ENCODE measurements at regions not wholly inside any gene's neighbourhood (a gene's known extent, or its start where the extent isn't known, plus 50 kb on each side); places are given as distances from the start of the nearest gene placed in this dataset.

DNA sequence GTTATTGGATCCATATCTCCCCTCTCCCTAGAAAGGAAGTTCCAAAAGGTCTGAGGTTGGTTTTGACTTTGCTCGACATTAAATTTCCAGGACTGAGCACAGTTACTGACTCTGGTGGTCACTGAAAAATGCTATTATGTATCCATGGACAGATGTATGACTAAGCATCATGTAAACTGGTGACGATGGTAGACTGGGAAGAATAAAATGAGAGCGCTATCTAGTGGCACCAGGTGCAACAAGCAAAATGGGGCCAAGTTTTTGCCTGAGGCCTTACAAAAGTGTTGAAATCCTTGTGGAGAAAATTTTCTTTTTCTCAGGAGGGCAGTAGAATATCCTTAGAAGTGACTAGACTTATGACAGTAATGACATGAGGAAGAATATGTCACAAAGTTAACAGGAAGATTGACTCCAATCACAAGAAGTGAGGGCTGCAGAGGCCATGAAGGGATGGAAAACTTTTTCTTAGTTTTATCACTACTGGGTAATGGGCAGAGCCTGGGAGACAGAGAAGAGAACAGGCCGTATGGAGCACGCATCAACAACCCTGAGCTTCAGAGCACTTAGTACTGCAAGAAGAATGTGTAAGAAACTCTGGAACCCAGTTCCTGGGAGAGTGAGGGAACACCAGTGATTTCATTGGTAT, 88.9 kb upstream of the ELOVL5 start:
- no peak overlapping the region for H3K9ac ChIP-seq (ENCODE audit: extremely low read depth, insufficient read length, low read length)
- H3T11ph ChIP-seq (ENCODE audit: low read length): no peak overlapping the region
- no peak overlapping the region for H4K5ac ChIP-seq (ENCODE audit: insufficient read length, low read depth, low read length)
- no CpG with 5 or more reads among the region's 5 CpGs for WGBS (ENCODE audit: extremely low coverage, insufficient read length, low lambda C conversion rate)
- no peak overlapping the region for H2BK12ac ChIP-seq (ENCODE audit: insufficient read length, low read depth, low read length)
- no peaks in the 10 kb centered on the region for H3K79me1 ChIP-seq (ENCODE audit: insufficient read depth, low read depth, low read length, poor library complexity, severe bottlenecking)
- H2BK120ac ChIP-seq (ENCODE audit: low read depth, low read length, poor library complexity, severe bottlenecking): no peak overlapping the region
- no peaks in the 10 kb centered on the region for H3K4me1 ChIP-seq (ENCODE audit: insufficient read depth, low read length)
- no peak overlapping the region for H3K56ac ChIP-seq (ENCODE audit: insufficient read length, low read depth, low read length)
- H3K79me2 ChIP-seq (ENCODE audit: insufficient read depth, low read length): no peaks in the 10 kb centered on the region
- H2BK20ac ChIP-seq (ENCODE audit: low read depth, low read length, poor library complexity, severe bottlenecking): no peak overlapping the region
- H2AFZ ChIP-seq (ENCODE audit: low read length): peak overlapping the region; percentile 85
- no peaks in the 10 kb centered on the region for H3K9me3 ChIP-seq (ENCODE audit: control insufficient read depth, low read depth, low read length)
- no peaks in the 10 kb centered on the region for H3K9me3 Mint-ChIP-seq
- TF ChIP-seq, protein P1, sequence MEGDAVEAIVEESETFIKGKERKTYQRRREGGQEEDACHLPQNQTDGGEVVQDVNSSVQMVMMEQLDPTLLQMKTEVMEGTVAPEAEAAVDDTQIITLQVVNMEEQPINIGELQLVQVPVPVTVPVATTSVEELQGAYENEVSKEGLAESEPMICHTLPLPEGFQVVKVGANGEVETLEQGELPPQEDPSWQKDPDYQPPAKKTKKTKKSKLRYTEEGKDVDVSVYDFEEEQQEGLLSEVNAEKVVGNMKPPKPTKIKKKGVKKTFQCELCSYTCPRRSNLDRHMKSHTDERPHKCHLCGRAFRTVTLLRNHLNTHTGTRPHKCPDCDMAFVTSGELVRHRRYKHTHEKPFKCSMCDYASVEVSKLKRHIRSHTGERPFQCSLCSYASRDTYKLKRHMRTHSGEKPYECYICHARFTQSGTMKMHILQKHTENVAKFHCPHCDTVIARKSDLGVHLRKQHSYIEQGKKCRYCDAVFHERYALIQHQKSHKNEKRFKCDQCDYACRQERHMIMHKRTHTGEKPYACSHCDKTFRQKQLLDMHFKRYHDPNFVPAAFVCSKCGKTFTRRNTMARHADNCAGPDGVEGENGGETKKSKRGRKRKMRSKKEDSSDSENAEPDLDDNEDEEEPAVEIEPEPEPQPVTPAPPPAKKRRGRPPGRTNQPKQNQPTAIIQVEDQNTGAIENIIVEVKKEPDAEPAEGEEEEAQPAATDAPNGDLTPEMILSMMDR (conservative IDR thresholded peaks at IDR 0.05): peak; percentile 82
- no peak overlapping the region for H3K18ac ChIP-seq (ENCODE audit: insufficient read length, low read depth, low read length)
- H2AK5ac ChIP-seq (ENCODE audit: insufficient read length, low read length): no peak overlapping the region
- no peak overlapping the region for H3K4ac ChIP-seq (ENCODE audit: low read depth, low read length)
- H3K4me1 Mint-ChIP-seq: 0 out of 4 replicates have a peak, but pooled peaks cover 0 to 2% of the 10 kb centered on the region in 2 experiments
- no peak overlapping the region for H2BK15ac ChIP-seq (ENCODE audit: low read depth, low read length)
- no peak overlapping the region for H3K27ac ChIP-seq (ENCODE audit: insufficient read length, low read depth, low read length)
- no peak overlapping the region for H3K14ac ChIP-seq (ENCODE audit: insufficient read depth, low read length)
- no peak overlapping the region for H3K4me2 ChIP-seq (ENCODE audit: insufficient read depth, insufficient read length, low read length)
- no peak overlapping the region for H3K23ac ChIP-seq (ENCODE audit: insufficient read length, low read depth, low read length)
- H3K27me3 ChIP-seq (ENCODE audit: insufficient read depth, low read length): no peaks in the 10 kb centered on the region
- H3K4me3 Mint-ChIP-seq: no peak overlapping the region
- H4K8ac ChIP-seq (replicated peaks; ENCODE audit: insufficient read length, low read depth, low read length): no peak overlapping the region
- H2BK5ac ChIP-seq (ENCODE audit: insufficient read length, low read length): no peak overlapping the region
- no peaks in the 10 kb centered on the region for H3K23me2 ChIP-seq (ENCODE audit: insufficient read length, low read depth, low read length, poor library complexity, severe bottlenecking)
- DNase-seq: peak; percentile 52
- no peak overlapping the region for H4K91ac ChIP-seq (ENCODE audit: insufficient read length, low read depth, low read length)
- H3K27me3 Mint-ChIP-seq (ENCODE audit: low read depth): no peaks in the 10 kb centered on the region
- no peaks in the 10 kb centered on the region for H4K20me1 ChIP-seq (ENCODE audit: control insufficient read depth, insufficient read depth, insufficient read length)
- H3K36me3 Mint-ChIP-seq (ENCODE audit: insufficient read depth in 1 of 3, low read depth in 3 of 3): no peaks in the 10 kb centered on the region
- no peak overlapping the region; a peak in 1 of 7 replicates for H3K27ac Mint-ChIP-seq

Data from H9 (cell line).